H9 (cell line): ENCODE measurements at regions not wholly inside any gene's neighbourhood (a gene's known extent, or its start where the extent isn't known, plus 50 kb on each side); places are given as distances from the start of the nearest gene placed in this dataset.

Experiments
- DNase-seq: peaks from one replicate; pipeline ENCODE4 v3.0.0-alpha.2; 2017
- H2AFZ ChIP-seq: one replicate; pipeline ENCODE4 v1.6.1; 2013; ENCODE audit warnings: mild to moderate bottlenecking, low read length, control low read depth, moderate library complexity
- H2AK5ac ChIP-seq: 2 replicates; pipeline ENCODE4 v1.6.1; 2013; ENCODE audit warnings: low read length, control low read depth, mixed read lengths; ENCODE audit not compliant: insufficient read length
- H2BK120ac ChIP-seq: one replicate; pipeline ENCODE4 v1.6.1; 2013; ENCODE audit warnings: low read depth, mild to moderate bottlenecking, low read length, control low read depth, inconsistent platforms; ENCODE audit not compliant: poor library complexity, severe bottlenecking
- H2BK12ac ChIP-seq: 2 replicates; pipeline ENCODE4 v1.6.1; 2013; ENCODE audit warnings: low read length, control low read depth, mixed read lengths, low read depth; ENCODE audit not compliant: insufficient read length
- H2BK15ac ChIP-seq: 2 replicates; pipeline ENCODE4 v1.6.1; 2013; ENCODE audit warnings: low read depth, low read length, control low read depth
- H2BK20ac ChIP-seq: one replicate; pipeline ENCODE4 v1.6.1; 2013; ENCODE audit warnings: low read depth, mild to moderate bottlenecking, low read length, control low read depth, inconsistent platforms; ENCODE audit not compliant: poor library complexity, severe bottlenecking
- H2BK5ac ChIP-seq: 2 replicates; pipeline ENCODE4 v1.6.1; 2013; ENCODE audit warnings: low read length, control low read depth, mixed read lengths; ENCODE audit not compliant: insufficient read length
- H3K14ac ChIP-seq: 2 replicates; pipeline ENCODE4 v1.6.1; 2013; ENCODE audit warnings: low read length, control low read depth; ENCODE audit not compliant: insufficient read depth
- H3K18ac ChIP-seq: 2 replicates; pipeline ENCODE4 v1.6.1; 2013; ENCODE audit warnings: low read depth, mild to moderate bottlenecking, mixed read lengths, low read length, control low read depth; ENCODE audit not compliant: insufficient read length
- H3K23ac ChIP-seq: 2 replicates; pipeline ENCODE4 v1.6.1; 2013; ENCODE audit warnings: low read length, control low read depth, mixed read lengths, low read depth; ENCODE audit not compliant: insufficient read length
- H3K23me2 ChIP-seq: 2 replicates; pipeline ENCODE4 v1.6.1; 2013; ENCODE audit warnings: low read depth, mild to moderate bottlenecking, mixed read lengths, low read length, control low read depth; ENCODE audit not compliant: insufficient read length, poor library complexity, severe bottlenecking
- H3K27ac ChIP-seq: 2 replicates; pipeline ENCODE4 v1.5.1; 2013; ENCODE audit warnings: low read length, control low read depth, mixed read lengths, low read depth; ENCODE audit not compliant: insufficient read length
- H3K27me3 ChIP-seq: 2 replicates; pipeline ENCODE4 v1.6.1; 2013; ENCODE audit warnings: low read length, control low read depth, inconsistent platforms; ENCODE audit not compliant: insufficient read depth
- H3K4ac ChIP-seq: 2 replicates; pipeline ENCODE4 v1.6.1; 2013; ENCODE audit warnings: low read depth, mild to moderate bottlenecking, control low read depth, inconsistent platforms, low read length, moderate library complexity
- H3K4me1 ChIP-seq: 2 replicates; pipeline ENCODE4 v1.6.1; 2013; ENCODE audit warnings: low read length, control low read depth, inconsistent platforms; ENCODE audit not compliant: insufficient read depth
- H3K4me2 ChIP-seq: 2 replicates; pipeline ENCODE4 v1.6.1; 2013; ENCODE audit warnings: low read length, control low read depth, mixed read lengths; ENCODE audit not compliant: insufficient read length, insufficient read depth
- H3K56ac ChIP-seq: 2 replicates; pipeline ENCODE4 v1.6.1; 2013; ENCODE audit warnings: low read depth, mild to moderate bottlenecking, mixed read lengths, low read length, control low read depth; ENCODE audit not compliant: insufficient read length
- H3K79me1 ChIP-seq: 2 replicates; pipeline ENCODE4 v1.6.1; 2013; ENCODE audit warnings: low read depth, mild to moderate bottlenecking, moderate library complexity, low read length, control low read depth, inconsistent platforms; ENCODE audit not compliant: insufficient read depth, poor library complexity, severe bottlenecking
- H3K79me2 ChIP-seq: 2 replicates; pipeline ENCODE4 v1.6.1; 2013; ENCODE audit warnings: low read length, control low read depth, inconsistent platforms; ENCODE audit not compliant: insufficient read depth
- H3K9ac ChIP-seq: 2 replicates; pipeline ENCODE4 v1.6.1; 2013; ENCODE audit warnings: low read length, control low read depth, mixed read lengths; ENCODE audit not compliant: insufficient read length; ENCODE audit errors: extremely low read depth
- H3K9me3 ChIP-seq: one replicate; pipeline ENCODE4 v1.6.1; 2013; ENCODE audit warnings: low read depth, low read length, inconsistent platforms; ENCODE audit not compliant: control insufficient read depth
- H3T11ph ChIP-seq: one replicate; pipeline ENCODE4 v1.6.1; 2013; ENCODE audit warnings: mild to moderate bottlenecking, low read length, control low read depth, inconsistent platforms
- H4K20me1 ChIP-seq: one replicate; pipeline ENCODE4 v1.6.1; 2013; ENCODE audit not compliant: control insufficient read depth, insufficient read length, insufficient read depth
- H4K5ac ChIP-seq: 2 replicates; pipeline ENCODE4 v1.6.1; 2013; ENCODE audit warnings: low read depth, mild to moderate bottlenecking, mixed read lengths, low read length, control low read depth; ENCODE audit not compliant: insufficient read length
- H4K8ac ChIP-seq: replicated peaks from 2 replicates; pipeline ENCODE4 v1.6.1; 2013; ENCODE audit warnings: low read length, control low read depth, mixed read lengths, low read depth; ENCODE audit not compliant: insufficient read length
- H4K91ac ChIP-seq: 2 replicates; pipeline ENCODE4 v1.6.1; 2013; ENCODE audit warnings: low read depth, mild to moderate bottlenecking, moderate library complexity, mixed read lengths, low read length, control low read depth; ENCODE audit not compliant: insufficient read length
- H3K27ac Mint-ChIP-seq, 3 experiments: 2 replicates in 2 of 3; 3 replicates in 1 of 3; pipeline ENCODE4 v1.8.0; 2020 to 2021; ENCODE audit warnings: mixed read lengths in 3 of 3, mild to moderate bottlenecking in 1 of 3, moderate library complexity in 1 of 3
- H3K27me3 Mint-ChIP-seq: 2 replicates; pipeline ENCODE4 v1.8.0; 2021; ENCODE audit warnings: low read depth, mild to moderate bottlenecking, moderate library complexity, mixed read lengths
- H3K36me3 Mint-ChIP-seq, 3 experiments: 2 replicates in 2 of 3; 3 replicates in 1 of 3; pipeline ENCODE4 v1.8.0; 2020 to 2021; ENCODE audit warnings: low read depth in 3 of 3, mixed read lengths in 3 of 3; ENCODE audit not compliant: insufficient read depth in 1 of 3
- H3K4me1 Mint-ChIP-seq, 2 experiments: 2 replicates each; pipeline ENCODE4 v1.8.0; 2020; ENCODE audit warnings: mixed read lengths in 2 of 2
- H3K4me3 Mint-ChIP-seq, 2 experiments: 2 replicates in 1 of 2; 3 replicates in 1 of 2; pipeline ENCODE4 v1.8.0; 2020 to 2021; ENCODE audit warnings: mild to moderate bottlenecking in 2 of 2, mixed read lengths in 2 of 2, moderate library complexity in 1 of 2
- H3K9me3 Mint-ChIP-seq, 2 experiments: 2 replicates in 1 of 2; 3 replicates in 1 of 2; pipeline ENCODE4 v1.8.0; 2020; ENCODE audit warnings: mild to moderate bottlenecking in 2 of 2, mixed read lengths in 2 of 2, moderate library complexity in 1 of 2
- WGBS: extraction: QIAGEN DNeasy Blood & Tissue Kit; methylation state at CpG from one replicate; pipeline ENCODE4 v1.1.7; 2013; ENCODE audit warnings: missing lambda C conversion rate, low lambda C conversion rate, mixed read lengths; ENCODE audit not compliant: insufficient read length; ENCODE audit errors: extremely low coverage; 5-methylcytosine and 5-hydroxymethylcytosine counted together
- TF ChIP-seq, protein P1 (sequence below): fragments of 200-600 bp; sonication (generic); conservative IDR thresholded peaks from 3 replicates; pipeline ENCODE4 v1.8.0; 2021; ENCODE audit warnings: antibody characterized with exemption, mild to moderate bottlenecking

DNA sequence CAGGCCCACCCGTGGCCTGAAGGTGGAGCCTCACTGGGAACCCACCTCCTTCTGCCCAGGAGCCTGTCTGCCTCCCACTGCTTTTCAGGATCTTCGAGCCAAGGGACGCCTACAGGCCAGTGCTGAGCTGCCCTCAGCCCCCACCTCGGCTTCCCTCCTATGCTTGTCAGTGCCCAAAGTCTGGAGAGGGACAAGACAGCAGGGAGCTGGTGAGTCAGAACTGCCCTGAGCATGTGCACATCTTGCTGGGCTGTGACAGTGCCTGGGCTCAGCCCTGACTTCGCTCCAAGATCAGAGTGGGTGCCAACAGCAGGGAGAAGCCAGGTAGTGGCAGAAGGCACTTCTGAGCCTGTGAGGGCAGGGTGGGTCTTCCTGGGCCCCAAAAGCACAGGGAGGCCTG, 286.8 kb downstream of the AEBP2 start:
- H2BK12ac ChIP-seq = no peak overlapping the region
- Mint-ChIP-seq H3K36me3 (peaks cover 3 to 5% (median 4%) of the 10 kb centered on the region in 3 experiments; a peak in 5 of 7 replicates), H3K27ac (no peak overlapping the region), H3K9me3 (peaks cover 12 to 17% of the 10 kb centered on the region in 2 experiments; a peak in 4 of 5 replicates), H3K27me3 (0 out of 2 replicates have a peak, but pooled peaks cover 2% of the 10 kb centered on the region), H3K4me3 (no peak overlapping the region), H3K4me1 (no peaks in the 10 kb centered on the region)
- no peak for DNase-seq
- no peaks in the 10 kb centered on the region for H4K20me1 ChIP-seq
- no peak overlapping the region for H2BK5ac ChIP-seq
- H3K23ac ChIP-seq = no peak overlapping the region
- no peak overlapping the region for H2AK5ac ChIP-seq
- H3K79me1 ChIP-seq = no peaks in the 10 kb centered on the region
- TF ChIP-seq, protein P1, sequence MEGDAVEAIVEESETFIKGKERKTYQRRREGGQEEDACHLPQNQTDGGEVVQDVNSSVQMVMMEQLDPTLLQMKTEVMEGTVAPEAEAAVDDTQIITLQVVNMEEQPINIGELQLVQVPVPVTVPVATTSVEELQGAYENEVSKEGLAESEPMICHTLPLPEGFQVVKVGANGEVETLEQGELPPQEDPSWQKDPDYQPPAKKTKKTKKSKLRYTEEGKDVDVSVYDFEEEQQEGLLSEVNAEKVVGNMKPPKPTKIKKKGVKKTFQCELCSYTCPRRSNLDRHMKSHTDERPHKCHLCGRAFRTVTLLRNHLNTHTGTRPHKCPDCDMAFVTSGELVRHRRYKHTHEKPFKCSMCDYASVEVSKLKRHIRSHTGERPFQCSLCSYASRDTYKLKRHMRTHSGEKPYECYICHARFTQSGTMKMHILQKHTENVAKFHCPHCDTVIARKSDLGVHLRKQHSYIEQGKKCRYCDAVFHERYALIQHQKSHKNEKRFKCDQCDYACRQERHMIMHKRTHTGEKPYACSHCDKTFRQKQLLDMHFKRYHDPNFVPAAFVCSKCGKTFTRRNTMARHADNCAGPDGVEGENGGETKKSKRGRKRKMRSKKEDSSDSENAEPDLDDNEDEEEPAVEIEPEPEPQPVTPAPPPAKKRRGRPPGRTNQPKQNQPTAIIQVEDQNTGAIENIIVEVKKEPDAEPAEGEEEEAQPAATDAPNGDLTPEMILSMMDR = no peak
- H2BK15ac ChIP-seq = no peak overlapping the region
- no peak overlapping the region for H4K5ac ChIP-seq
- H2BK120ac ChIP-seq = no peak overlapping the region
- H3K18ac ChIP-seq = no peak overlapping the region
- no peak overlapping the region for H3T11ph ChIP-seq
- H3K4me2 ChIP-seq = no peak overlapping the region
- no peak overlapping the region for H3K9ac ChIP-seq
- no peaks in the 10 kb centered on the region for H3K23me2 ChIP-seq
- H3K9me3 ChIP-seq = peaks cover 9% of the 10 kb centered on the region
- no peaks in the 10 kb centered on the region for H3K4me1 ChIP-seq
- no peaks in the 10 kb centered on the region for H3K27me3 ChIP-seq
- no peak overlapping the region for H3K56ac ChIP-seq
- H4K91ac ChIP-seq = no peak overlapping the region
- H2AFZ ChIP-seq = no peak overlapping the region
- no peak overlapping the region for H4K8ac ChIP-seq
- no peak overlapping the region for H3K4ac ChIP-seq
- no peak overlapping the region for H2BK20ac ChIP-seq
- H3K27ac ChIP-seq = no peak overlapping the region
- H3K14ac ChIP-seq = no peak overlapping the region; the same call in 1 of the 2 replicates
- no CpG with 5 or more reads among the region's 5 CpGs for WGBS
- no peaks in the 10 kb centered on the region for H3K79me2 ChIP-seq
